ENCODE measurements at regions not wholly inside any gene's neighbourhood (a gene's known extent, or its start where the extent isn't known, plus 50 kb on each side); places are given as distances from the start of the nearest gene placed in this dataset.
A peak's percentile ranks its signal among the peaks of the same experiment; 100 is the strongest.

GRCh38 chr9:1599961-1600360, 415.2 kb upstream of the SMARCA2 start:
- TF ChIP-seq, protein P1, sequence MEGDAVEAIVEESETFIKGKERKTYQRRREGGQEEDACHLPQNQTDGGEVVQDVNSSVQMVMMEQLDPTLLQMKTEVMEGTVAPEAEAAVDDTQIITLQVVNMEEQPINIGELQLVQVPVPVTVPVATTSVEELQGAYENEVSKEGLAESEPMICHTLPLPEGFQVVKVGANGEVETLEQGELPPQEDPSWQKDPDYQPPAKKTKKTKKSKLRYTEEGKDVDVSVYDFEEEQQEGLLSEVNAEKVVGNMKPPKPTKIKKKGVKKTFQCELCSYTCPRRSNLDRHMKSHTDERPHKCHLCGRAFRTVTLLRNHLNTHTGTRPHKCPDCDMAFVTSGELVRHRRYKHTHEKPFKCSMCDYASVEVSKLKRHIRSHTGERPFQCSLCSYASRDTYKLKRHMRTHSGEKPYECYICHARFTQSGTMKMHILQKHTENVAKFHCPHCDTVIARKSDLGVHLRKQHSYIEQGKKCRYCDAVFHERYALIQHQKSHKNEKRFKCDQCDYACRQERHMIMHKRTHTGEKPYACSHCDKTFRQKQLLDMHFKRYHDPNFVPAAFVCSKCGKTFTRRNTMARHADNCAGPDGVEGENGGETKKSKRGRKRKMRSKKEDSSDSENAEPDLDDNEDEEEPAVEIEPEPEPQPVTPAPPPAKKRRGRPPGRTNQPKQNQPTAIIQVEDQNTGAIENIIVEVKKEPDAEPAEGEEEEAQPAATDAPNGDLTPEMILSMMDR (IDR thresholded peaks at IDR 0.05; ENCODE audit: control insufficient read depth, extremely low read depth, insufficient read depth) = no peak
- no peak overlapping the region for H3K4me3 ChIP-seq (ENCODE audit: low read depth, low read length)
- DNase-seq (ENCODE audit: low read depth) = peak; percentile 1

GRCh38 chr9:1604942-1605560, 410.1 kb upstream of the SMARCA2 start:
- TF ChIP-seq, protein P1 (IDR thresholded peaks at IDR 0.05; ENCODE audit: control insufficient read depth, extremely low read depth, insufficient read depth) = peak; percentile 80
- H3K4me3 ChIP-seq (ENCODE audit: low read depth, low read length) = no peak overlapping the region
- no peak for DNase-seq (ENCODE audit: low read depth)

- no peak overlapping the region for H3K4me3 ChIP-seq (ENCODE audit: low read depth, low read length)
- TF ChIP-seq, protein P1 (IDR thresholded peaks at IDR 0.05; ENCODE audit: control insufficient read depth, extremely low read depth, insufficient read depth) = no peak
- DNase-seq (ENCODE audit: low read depth) = no peak
Observed at GRCh38 chr9:1606253-1606652, 408.9 kb upstream of the SMARCA2 start.

GRCh38 chr9:1612886-1613285, 402.3 kb upstream of the SMARCA2 start:
- H3K4me3 ChIP-seq (ENCODE audit: low read depth, low read length) = no peak overlapping the region
- TF ChIP-seq, protein P1 (IDR thresholded peaks at IDR 0.05; ENCODE audit: control insufficient read depth, extremely low read depth, insufficient read depth) = no peak
- DNase-seq (ENCODE audit: low read depth) = no peak

DNA sequence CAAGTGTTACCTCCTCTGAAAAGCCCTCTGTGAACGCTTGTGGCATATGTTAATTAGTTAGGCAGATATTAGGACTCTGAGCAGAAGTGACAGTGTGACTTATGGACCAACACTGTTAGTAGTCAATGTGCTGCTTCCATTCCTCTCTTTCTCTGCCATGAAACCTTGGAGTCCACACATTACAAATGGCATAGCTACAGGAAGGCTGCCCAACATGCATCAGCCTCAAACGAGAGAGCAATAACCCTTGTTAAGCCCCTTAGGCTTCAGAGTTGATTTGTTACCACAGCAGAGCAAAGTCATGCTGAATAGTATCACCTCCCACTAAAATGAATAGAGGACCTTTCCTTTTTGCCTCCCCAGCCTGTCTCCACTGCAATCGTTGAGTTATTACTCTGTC, 397.7 kb upstream of the SMARCA2 start:
- no peak for DNase-seq (ENCODE audit: low read depth)
- no peak overlapping the region for H3K4me3 ChIP-seq (ENCODE audit: low read depth, low read length)
- TF ChIP-seq, protein P1 (IDR thresholded peaks at IDR 0.05; ENCODE audit: control insufficient read depth, extremely low read depth, insufficient read depth) = no peak

- DNase-seq (ENCODE audit: low read depth) = peak; percentile 18
- no peak overlapping the region for H3K4me3 ChIP-seq (ENCODE audit: low read depth, low read length)
- TF ChIP-seq, protein P1 (IDR thresholded peaks at IDR 0.05; ENCODE audit: control insufficient read depth, extremely low read depth, insufficient read depth) = peak; percentile 64
Observed at GRCh38 chr9:1619915-1620710, 395.0 kb upstream of the SMARCA2 start.
